DMS153 treated with DMSO at 0.1 percent for 48 hours (cell line): ENCODE measurements at regions not wholly inside any gene's neighbourhood (a gene's known extent, or its start where the extent isn't known, plus 50 kb on each side); places are given as distances from the start of the nearest gene placed in this dataset.

Experiments used
- DNase-seq: peaks from one replicate; lab custom pipeline; 2025; ENCODE audit not compliant: unreplicated experiment; lab: John Stamatoyannopoulos, UW

DNA sequence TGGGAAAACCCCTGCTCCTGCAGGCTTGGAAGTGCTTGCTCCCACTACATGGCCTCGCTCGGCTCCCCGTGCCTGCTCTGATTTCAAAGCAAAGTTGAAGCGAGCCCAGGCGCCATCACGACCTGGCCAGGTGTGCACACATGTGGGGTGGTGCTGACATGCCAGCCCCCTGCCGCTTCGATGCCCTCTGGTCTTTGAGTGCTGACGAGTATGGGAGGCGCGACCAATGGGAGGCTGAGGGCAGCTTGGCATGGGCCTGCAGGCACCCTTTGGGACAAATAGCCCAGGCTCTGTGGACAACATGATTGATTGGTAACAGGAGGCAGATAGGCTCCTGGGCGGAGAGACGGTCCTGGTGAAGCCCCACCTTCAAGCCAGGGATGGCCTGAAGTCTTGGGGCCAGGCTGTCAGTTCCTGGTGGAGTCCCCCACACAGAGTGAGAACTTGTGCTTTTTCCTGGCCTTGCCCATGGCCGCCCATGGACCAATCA, 252.4 kb upstream of the SEMA3A start:
- DNase-seq = no peak

DNA sequence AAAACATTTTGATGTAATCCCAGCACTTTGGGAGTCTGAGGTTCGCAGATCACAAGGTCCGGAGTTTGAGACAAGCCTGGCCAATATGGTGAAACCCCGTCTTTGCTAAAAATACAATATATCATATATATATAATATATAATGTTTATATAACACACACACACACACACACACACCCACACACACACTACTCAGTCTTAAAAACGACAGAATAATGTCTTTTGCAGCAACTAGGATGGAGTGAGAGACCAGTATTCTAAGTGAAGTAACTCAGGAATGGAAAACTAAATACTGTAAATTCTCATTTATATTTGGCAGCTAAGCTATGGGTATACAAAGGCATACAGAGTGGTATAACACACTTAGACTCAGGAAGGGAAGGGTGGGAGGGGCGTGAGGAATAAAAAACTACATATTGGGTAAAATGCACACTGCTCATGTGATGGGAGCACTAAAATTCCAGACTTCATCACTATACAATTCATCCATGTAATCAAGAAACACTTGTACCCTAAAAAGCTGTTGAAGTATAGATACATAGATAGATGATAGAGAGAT, 231.2 kb upstream of the SEMA3A start:
- no peak for DNase-seq

DNA sequence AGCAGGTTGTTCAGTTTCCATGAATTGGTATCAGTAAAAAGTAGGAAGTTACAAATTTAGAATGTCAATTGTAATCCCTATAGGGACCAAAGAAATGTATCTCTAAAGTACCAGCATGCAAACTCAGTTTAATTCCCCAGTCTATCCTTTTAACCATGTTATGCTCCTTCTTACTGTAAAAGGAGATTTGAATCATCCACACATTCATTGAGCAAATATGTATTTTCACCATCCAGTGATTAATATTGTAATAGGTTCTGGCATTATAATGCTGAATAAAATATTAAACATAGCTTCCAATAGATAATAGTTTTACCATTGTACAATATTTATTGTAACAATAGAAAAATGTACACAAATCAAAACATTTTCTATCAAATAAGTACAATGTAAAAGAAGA, 228.2 kb upstream of the SEMA3A start:
- DNase-seq = no peak

DNA sequence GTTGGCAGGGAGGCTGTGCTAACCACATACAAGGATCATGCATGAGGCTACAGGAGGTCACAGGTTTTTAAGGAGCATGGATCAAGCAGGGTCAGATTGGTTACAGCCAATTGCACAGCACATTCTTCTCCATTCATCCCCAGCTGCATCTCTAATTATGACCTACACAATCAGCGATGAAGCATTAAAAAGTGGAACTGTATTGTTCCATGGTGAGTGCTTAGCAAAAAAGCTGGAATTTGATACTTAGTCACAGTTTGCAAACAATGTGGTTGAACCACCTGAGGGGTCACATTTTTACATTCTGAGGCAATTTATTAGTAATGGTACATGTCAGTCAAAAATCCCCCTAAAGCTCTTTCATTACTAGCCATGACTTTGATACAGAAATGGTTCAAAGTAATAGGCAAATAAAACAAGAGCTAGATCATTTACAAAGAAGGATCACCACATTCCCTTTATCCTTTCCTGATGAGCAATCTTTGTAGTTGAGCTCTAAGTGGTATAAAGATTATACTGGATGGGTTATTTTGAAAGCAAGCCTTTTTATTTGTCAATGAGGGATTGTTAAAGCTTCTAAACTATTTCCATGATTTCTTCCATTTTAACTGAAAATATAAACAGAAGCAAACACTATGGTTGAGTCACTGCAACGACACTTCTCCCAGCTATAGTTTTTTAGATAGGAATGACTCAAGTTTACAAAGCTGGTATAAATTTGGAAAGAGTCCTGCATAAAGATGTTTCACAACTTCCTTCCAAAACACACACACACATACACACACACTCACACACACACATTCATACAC, 217.8 kb upstream of the SEMA3A start:
- DNase-seq = no peak

DNA sequence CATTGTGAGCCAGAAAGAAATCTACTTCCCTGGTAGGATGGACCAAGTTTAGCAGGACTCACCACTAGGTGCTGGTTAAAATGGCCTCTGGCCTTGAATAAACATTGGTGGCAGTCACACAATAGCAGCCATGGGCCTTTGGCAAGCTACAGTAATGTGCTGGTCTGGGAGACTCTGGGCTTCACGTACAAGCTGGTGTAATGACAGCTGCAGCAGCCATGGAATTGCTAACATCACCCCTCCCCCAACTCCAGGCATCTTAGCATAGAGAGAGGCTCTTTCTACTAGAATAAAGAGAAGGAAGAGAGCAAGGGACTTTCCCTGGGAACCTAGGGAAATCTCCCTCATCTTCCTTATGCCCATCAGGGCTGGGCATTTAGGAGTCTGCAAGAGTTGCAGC, 205.1 kb upstream of the SEMA3A start:
- DNase-seq = no peak

DNA sequence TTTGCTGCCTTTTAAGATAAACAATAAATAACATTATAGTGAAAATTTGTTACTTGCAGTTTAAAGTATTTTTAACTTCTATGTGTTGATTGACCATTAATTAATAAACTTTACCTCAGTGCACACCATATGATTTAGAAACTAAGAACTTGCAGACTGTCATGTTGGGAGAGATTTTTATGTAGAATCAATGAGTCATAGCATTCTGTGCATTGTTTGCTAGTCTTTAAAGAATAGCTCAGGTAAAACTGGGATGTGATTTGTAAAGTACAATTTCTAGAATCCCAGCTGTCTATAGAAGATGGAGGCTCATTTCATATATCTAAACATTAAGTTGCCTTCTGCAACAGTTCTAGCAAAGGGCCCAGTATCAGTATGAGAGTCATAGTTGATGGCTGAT, 199.6 kb upstream of the SEMA3A start:
- DNase-seq = no peak

DNA sequence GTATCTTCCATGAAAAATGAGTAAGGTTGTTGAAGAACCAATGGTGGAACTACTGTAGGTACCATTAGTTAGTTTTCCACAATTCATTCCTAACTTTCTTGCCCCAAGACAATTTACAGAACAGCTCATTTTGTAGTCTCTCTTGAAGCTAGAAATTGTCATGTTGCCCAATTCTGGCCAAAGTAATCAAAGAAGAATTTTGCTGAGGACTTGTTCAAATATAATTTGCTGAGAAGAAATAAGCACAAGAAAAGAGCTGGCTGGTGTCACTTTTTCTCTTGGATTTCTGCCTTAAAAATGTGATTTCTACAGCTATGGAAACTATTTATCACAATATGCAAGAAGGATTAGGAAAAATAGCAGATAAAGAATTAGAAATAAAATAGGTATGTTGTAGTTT, 199.2 kb upstream of the SEMA3A start:
- DNase-seq = no peak

DNA sequence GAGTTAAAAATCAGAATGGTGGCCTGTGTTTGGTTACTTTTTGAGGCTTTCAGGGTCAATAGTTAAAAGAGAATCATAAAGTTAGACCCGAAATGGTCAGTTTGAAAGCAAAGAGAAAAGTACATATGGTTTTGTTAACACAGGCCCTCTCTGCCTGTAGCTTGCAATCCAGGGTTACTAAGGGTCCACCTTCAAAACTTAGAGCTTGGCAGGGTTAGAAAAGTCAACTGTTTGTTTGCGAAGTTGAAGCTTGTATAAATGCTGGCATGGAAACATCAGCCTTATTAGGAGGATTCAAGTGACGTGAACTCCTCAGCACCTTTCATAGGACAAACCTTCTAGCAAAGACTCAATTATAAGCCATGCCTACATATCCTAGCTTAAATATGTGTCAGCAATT, 196.3 kb upstream of the SEMA3A start:
- no peak for DNase-seq

DNA sequence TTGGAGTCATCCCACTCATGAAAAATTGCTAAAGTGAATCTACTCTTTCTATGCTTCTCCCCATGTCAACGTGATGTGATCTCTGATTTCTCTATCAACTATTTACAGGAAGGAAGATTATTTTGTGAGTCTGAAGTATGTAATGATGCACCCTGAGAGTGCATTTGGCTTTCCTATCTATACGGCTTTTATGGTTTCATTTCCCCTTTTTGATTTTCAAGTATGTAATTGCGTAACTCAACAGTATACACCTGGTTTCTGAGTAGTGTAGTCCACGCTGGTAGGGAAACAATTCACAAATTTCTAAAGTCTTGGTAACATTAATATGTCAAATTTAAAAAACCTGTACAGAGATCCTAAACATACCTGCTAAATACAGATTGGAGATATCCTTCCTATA, 194.7 kb upstream of the SEMA3A start:
- no peak for DNase-seq

DNA sequence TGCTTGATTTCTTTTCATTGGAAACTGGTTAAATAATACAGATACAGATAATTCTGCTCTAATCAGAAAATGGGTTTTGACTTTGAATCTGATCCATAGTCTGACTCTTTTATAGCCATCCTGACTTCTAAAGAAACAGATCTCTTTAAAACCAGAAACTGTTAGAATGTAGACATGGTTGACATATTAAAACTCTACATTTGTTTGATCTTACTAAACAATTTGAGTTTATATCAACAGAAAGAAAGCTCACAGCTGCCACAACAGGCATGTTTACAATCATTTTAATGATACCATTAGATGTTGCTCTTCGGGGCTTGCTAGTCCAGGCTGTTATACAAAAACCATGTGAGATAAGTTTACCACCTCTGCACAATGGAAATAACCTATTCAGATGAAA, 193.0 kb upstream of the SEMA3A start:
- no peak for DNase-seq

DNA sequence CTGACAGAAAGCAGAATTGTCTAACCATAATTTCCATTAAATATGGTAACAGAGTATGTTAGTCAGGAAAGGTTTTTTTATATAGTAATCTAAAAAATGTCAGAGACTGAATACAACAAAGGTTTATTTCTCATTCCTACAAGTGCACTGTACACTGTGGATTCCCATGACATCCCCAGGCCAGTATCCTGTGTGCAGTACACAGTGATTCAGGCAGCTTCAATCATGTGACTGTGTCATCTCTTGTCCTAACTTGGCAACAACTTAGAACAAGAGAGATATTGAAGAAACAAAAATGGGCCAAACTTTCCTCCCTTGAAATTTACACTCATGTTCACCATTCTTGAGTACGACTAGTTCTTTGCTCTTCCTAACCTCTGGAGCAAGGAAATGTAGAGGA, 189.8 kb upstream of the SEMA3A start:
- no peak for DNase-seq

DNA sequence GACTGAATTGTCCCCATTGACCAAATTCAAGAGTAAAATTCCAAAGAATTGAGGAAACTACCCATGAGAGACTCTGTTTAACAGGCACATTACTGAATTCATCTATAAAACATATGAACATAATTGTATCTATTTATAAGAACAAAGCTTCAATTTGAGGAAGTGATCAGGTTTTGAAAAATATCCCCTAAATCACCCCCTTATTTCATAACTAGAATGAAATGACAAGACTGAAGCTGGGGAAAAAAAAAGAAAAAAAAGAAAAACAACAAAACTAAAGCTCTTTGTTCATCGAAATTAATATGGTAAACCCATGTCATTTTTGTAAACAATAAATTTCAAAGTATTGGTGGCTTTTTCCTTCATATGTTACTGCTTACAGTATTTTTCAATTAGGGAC, 184.9 kb upstream of the SEMA3A start:
- DNase-seq = no peak

DNA sequence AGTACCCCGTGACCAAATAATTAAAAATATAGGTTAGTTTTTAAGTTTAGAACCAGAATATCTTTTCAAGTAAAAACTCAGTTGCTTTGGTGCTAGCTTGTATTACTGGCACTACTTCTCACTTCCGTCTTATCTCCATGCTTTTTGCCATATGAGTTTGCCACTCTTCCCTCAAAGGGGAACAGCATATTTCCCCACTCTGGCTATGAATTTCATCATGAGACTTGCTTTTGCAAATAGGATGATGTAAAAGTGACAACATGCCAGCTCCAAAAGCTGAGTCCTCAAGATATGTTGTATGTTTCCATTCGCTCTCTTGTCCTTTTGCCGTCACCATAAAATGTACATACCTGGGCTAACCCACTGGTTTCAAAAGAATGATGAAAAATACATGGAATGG, 178.1 kb upstream of the SEMA3A start:
- no peak for DNase-seq

DNA sequence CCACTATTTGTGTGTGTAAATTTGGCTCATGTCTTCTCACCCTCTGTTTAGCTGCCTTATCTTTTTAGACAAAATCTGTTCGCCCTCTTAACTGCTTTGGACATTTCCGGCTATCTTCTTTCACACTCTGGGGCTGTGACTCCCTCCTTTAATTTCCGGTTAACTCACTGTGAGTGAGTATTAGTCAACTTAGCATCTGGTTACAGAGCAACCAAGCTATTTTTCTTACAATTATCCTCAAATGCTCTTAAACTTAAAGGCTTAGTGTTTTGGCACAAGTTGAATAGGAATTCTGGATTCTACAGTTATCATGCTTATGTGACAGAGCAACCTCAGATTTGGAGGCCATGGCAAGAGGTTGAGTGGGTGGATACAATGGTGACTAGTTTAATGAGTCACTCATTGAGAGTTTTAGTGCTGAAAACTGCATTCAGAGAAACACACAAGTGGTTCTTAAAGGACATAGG, 177.6 kb upstream of the SEMA3A start:
- no peak for DNase-seq

DNA sequence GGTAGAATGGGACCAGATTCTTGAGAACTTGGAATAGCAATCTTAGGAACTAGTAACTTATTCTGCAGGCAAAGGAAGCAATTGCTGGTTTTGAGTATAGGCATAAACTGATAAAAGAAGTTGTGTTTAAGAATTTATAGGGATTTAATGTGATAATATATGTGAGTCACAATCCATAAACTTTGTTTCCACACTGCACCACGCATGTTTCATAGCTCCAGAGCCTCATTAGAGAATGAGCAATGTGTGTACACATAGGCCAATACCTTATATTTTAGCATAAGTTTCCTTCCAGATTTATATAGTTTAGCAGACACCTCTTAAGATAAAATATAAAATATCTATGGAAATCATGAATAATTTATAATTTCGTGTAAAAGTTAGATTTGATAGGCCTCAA, 175.5 kb upstream of the SEMA3A start:
- DNase-seq = no peak

DNA sequence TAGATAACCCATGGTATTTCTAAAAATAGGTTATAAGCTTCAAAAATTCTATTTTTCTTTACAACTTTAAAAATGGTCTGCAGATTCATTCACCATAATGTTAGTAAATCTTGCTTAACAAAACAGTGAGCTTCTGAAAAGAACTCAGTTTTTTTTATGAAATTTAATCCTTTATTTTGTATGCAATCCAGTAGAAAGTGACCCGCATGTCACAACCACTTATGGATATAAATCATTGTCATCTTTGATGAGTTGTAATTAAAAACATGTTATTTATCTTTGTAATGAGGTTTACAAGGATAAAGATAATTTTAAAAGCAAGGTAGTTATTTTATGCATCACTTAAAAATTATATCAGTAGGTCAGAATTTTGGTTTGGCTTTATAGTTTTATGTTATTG, 173.5 kb upstream of the SEMA3A start:
- DNase-seq = no peak

DNA sequence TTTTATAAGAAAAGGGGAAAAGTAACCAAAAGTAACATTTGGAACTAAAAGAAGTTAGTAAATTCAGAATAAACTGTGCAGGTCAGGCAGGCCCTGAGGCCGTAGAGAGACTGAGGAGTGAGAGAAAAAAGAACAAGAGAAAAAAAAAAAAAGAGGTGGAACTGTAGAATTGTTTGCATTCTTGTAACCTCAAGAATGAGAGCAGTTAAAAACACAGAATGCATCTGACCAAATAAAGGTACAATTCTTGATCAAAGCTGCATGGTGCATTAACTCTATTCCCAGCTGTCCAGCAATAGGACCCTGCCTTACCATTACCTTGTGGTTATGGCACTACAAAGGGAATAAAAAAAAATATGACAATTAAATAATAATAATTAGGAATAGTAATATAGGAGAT, 170.1 kb upstream of the SEMA3A start:
- DNase-seq = no peak

DNA sequence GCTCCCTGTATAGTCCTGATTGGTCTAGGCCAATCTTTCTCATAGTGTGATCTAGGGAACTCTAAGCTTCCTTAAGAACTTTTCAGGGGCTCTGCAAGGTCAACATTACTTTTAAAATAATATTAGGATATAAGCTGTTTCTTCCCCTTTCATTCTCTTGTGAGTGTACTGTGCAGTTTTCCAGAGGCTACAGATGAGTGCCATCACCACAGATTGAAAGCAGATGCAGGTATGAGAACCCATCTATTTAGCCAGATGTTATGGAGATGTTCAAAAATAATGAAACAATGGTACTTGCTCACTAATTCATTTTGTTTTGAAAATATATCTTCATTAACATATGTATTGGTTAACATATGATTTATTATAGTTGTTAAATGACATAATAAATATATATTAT, 169.2 kb upstream of the SEMA3A start:
- no peak for DNase-seq

DNA sequence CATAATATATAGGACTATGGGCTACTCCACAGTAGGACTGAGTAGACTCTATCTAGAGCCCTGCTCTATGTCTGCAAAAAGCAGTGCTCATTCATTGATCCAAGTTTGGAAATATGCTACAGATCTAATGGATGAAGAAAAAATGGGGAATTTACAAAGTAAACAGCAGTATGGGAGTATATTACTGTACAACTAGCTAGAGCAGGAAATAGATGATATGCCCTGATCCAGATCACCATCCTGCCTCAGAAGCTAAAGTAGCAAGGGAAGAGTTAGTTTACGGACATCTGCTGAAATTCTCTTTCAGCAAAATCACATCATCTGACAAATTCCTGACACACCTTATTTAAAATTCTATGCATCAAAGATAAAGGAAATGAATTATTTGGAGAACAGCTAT, 168.2 kb upstream of the SEMA3A start:
- no peak for DNase-seq

DNA sequence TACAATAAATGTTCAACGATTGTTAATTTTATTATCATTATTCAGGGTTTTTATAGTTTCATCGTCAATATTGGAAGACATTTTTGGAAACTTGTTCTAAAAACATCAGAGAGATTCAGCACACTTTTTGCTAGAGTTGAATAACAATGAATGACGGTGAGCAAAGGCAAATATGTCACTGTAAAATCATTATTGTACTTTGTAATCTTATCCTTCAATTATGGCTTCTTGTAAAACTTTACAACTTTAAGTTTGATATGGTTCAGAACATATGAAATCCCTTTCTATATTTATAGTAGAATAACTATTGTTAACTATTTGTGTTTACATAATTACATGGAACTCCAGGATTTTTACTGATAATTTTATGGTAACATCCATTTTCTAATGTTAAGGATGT, 167.8 kb upstream of the SEMA3A start:
- DNase-seq = no peak

DNA sequence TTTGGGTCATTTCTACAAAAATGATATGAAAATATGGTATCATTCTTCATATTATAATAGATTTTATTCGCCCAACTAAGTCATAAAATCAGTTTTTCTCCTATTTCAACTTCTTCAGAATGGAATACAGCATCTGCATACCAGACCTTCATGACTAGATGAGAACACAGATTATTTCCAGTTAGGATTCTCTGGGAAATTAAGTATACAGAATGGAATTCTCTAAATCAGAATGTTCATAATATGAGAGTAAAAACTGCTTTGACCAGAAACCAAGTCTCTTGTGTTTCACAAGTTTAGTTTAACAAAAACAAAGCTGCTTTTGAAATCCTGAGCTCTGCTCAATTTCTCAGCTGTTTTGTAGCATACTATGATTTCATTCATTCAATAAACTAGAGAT, 160.3 kb upstream of the SEMA3A start:
- no peak for DNase-seq

DNA sequence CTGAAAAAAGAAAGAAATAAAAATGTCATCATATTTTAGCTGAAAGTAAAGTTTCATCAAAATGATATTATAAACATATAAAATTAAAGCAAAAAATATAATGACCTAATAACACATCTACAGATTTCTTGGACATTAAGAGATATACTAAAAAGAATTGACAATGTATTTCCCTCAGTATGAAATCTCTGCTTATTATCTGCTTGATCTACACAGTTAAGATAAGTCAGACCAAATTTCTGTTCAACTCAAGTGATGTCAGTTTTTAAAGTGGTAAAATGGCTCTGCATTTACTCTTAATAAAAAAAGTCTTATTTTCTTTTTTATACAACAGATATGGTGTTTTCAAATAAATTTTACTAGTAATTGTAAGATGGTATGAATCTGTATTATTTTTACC, 159.4 kb upstream of the SEMA3A start:
- DNase-seq = no peak

DNA sequence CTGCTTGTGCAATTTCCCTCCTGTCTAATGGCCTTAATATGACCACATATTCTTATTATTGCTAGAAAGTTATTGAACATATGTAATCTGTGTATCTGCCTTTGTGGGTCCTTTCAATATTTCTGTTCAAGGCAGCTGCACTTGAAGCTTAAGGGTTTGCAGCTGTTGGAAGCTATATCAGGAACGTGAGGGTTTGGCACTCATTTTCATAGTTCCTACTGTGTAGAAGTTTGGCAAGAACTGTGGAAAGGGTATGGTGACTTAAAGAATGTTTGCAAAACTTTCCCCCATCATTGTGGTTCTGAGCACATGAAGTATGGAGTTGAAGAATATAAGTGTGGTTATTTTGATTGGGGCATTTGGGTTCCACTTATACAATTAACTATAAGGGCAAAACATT, 144.7 kb upstream of the SEMA3A start:
- no peak for DNase-seq
